SK-N-MC (cell line): ENCODE measurements at regions not wholly inside any gene's neighbourhood (a gene's known extent, or its start where the extent isn't known, plus 50 kb on each side); places are given as distances from the start of the nearest gene placed in this dataset.

Experiments used
- DNase-seq: peaks from one replicate; pipeline ENCODE4 v3.0.0-alpha.2; 2011; ENCODE audit warnings: low read depth, low spot score
- H3K27ac ChIP-seq: fragments of 200-600 bp; sonication (generic); 2 replicates; pipeline ENCODE4 v1.5.1; 2016; ENCODE audit warnings: mixed run types
- H3K36me3 ChIP-seq: fragments of 200-600 bp; sonication (generic); 2 replicates; pipeline ENCODE4 v1.6.1; 2017; ENCODE audit warnings: antibody characterized with exemption, low read length, mixed read lengths; ENCODE audit not compliant: insufficient read depth
- H3K4me3 ChIP-seq: fragments of 200-600 bp; sonication (generic); 2 replicates; pipeline ENCODE4 v1.5.1; 2016
- H3K9ac ChIP-seq: fragments of 200-600 bp; sonication (generic); 2 replicates; pipeline ENCODE4 v1.8.0; 2017; ENCODE audit warnings: mixed run types, mixed read lengths; ENCODE audit not compliant: insufficient read length
- H3K9me3 ChIP-seq: fragments of 200-600 bp; sonication (generic); 2 replicates; pipeline ENCODE4 v1.6.1; 2017; ENCODE audit warnings: low read depth, mild to moderate bottlenecking, antibody characterized with exemption, low read length, moderate library complexity, mixed read lengths
- EZH2 ChIP-seq: fragments of 200-600 bp; sonication (generic); IDR thresholded peaks from one replicate; pipeline ENCODE4 v1.6.1; 2017; ENCODE audit warnings: antibody characterized with exemption
- FOXP2 ChIP-seq: optimal IDR thresholded peaks from 2 replicates; pipeline ENCODE3; 2011; ENCODE audit warnings: mild to moderate bottlenecking, moderate library complexity; ENCODE audit not compliant: insufficient read depth; ENCODE audit errors: extremely low read length, control extremely low read depth
- POLR2AphosphoS5 ChIP-seq: IDR thresholded peaks from 2 replicates; pipeline ENCODE4 v1.6.1; 2012; ENCODE audit warnings: mild to moderate bottlenecking, low read depth, low read length, borderline replicate concordance

DNA sequence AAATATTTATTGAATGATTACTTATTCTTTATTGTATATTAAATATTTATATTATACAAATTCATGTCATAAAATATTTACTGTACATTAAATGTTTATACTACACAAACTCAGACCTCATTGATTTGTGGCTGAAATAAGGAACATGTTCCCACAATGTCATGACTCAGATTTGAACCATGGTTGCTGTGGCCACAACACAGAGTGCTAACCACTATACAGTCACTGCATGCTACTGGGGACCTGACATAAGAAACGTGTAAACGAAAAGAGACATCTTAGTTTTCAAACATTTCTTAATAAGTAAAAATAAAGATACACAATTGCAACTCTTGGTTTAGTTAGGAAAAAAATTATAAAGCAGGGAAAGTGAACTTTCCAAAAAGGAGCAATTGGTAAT lies 99.1 kb upstream of the AGTR1 start:
- Histone ChIP-seq H3K4me3 (no peak overlapping the region), H3K27ac (no peak overlapping the region), H3K36me3 (no peaks in the 10 kb centered on the region), H3K9ac (no peak overlapping the region), H3K9me3 (no peaks in the 10 kb centered on the region)
- TF ChIP-seq EZH2 (no peak), FOXP2 (no peak), POLR2AphosphoS5 (no peak)
- DNase-seq = no peak

DNA sequence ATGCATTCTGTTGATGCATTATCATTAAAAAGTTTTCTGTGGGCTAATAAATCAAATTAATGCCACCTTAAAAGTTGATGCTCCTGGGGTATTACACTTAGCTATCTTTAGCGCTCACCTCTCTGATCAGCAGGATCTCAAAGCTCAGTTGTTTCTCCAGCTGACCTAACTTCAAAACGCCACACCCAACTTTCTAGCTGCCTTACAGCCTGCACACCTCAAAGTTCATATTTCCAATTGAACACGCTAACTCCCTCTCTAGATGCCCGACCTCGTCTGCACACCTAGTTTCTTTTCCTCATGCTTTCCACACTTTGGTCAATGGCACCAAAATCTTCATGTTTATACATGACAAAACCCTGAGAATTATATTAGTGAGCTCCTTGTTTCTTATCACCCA lies 98.2 kb upstream of the AGTR1 start:
- no peaks in the 10 kb centered on the region for H3K9me3 ChIP-seq
- TF ChIP-seq FOXP2 (no peak), POLR2AphosphoS5 (no peak), EZH2 (no peak)
- no peak overlapping the region for H3K27ac ChIP-seq
- H3K9ac ChIP-seq = no peak overlapping the region
- no peak overlapping the region for H3K4me3 ChIP-seq
- H3K36me3 ChIP-seq = no peaks in the 10 kb centered on the region
- DNase-seq = no peak

DNA sequence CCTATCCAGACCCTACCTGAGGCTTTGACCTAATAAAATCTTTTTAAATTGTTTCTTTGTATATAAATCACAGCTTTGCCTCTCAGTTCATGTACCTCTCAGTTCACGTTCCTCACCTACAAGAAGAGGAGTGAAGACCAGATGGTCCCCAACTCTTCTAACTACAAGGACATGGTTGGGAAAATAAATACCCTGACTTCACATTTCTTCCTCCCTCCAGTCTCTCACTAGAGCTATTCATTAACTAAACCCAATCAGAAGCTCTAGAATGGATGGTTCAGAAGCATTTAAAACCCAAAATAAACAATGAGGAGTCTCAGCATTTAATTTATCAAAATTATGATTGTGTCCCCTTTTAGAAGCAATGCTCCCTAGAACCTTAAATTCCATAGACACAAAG lies 97.3 kb upstream of the AGTR1 start:
- DNase-seq = no peak
- no peaks in the 10 kb centered on the region for H3K9me3 ChIP-seq
- no peaks in the 10 kb centered on the region for H3K36me3 ChIP-seq
- no peak overlapping the region for H3K27ac ChIP-seq
- no peak overlapping the region for H3K4me3 ChIP-seq
- TF ChIP-seq EZH2 (no peak), POLR2AphosphoS5 (no peak), FOXP2 (no peak)
- no peak overlapping the region for H3K9ac ChIP-seq

DNA sequence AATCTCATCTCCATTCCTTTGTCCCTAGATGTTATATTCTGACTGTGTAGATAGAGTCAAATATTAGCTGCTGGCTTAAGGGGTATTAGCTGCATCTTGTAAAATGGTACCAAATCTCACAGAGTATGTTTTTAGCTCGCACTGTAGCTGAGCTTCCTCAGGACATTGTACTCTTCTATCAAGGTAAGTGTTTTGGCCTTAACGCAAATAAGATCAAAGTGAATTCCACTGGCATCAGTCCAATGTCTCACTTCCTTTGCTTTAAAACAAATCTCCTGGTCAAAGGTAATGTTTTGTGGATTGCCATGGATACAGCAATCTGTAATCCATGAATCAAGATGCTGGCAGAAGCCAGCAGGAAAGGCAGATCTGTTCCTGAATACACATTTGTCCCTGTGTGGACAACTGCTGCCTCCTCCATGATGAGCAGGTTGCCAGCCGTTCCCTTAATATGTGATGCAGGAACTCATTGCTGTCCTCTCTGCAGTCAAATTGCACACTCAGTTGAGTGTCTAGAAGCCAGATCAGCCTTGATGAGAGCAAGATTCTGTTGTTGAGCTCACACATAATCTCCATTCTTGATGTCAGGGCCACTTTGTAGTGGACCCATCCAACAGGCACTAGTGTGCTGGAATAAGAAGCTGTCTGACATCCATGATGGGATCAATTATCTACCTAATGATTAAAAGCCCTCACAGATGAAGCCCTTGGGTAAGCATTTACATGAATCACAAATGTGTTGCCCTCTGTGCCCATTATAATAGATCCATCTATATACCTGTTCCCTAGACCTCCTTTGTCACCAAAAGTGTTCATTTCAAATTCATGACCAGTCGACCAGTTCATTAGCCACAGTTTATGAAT lies 96.6 kb upstream of the AGTR1 start:
- no peak overlapping the region for H3K4me3 ChIP-seq
- no peak for DNase-seq
- no peak overlapping the region for H3K9ac ChIP-seq
- H3K36me3 ChIP-seq = no peaks in the 10 kb centered on the region
- no peaks in the 10 kb centered on the region for H3K9me3 ChIP-seq
- TF ChIP-seq FOXP2 (no peak), EZH2 (no peak), POLR2AphosphoS5 (no peak)
- H3K27ac ChIP-seq = no peak overlapping the region

DNA sequence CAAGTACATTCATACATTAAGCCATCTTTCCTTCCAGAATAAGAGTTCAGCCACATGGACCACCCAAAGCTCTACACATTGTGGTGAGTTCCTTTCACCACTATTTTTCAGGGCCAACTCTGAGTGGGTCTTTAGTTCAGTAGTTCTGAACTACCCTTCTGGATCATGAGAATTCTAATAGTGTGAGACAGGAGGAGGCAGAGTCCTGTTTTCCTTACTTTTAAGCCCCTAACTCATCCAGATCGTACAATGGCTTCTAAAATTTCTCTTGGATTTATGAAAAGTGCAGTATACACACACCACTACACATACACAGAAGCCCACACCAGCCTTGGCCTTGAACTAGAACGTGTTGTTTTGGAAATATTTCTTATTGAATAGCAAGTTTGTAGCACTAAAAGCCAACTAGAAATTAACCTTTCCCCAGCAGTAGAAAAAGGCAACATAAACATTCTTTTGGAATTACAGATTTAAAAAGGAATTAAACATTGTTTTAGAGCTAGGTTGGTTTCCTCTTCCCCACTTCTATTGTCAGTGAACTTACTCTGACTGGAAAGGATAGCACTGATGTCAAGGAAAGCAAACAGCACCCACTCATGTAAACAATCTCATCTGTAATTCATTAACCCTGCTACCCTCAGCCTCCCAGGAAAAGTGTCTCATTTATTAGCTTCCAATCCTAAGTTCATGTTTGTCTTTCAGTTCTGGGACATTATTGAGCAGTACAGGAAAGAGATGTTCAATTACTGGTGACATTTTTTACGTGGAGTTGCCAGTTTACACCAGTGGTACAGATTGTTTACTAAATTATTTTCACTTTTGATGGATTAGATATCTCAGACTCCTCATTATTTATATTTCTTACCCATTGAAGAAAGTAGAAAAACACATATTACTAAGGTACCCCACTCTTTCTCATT lies 95.7 kb upstream of the AGTR1 start:
- TF ChIP-seq POLR2AphosphoS5 (no peak), FOXP2 (no peak), EZH2 (no peak)
- Histone ChIP-seq H3K4me3 (no peak overlapping the region), H3K9ac (no peak overlapping the region), H3K27ac (no peak overlapping the region), H3K36me3 (no peaks in the 10 kb centered on the region), H3K9me3 (no peaks in the 10 kb centered on the region)
- DNase-seq = no peak

DNA sequence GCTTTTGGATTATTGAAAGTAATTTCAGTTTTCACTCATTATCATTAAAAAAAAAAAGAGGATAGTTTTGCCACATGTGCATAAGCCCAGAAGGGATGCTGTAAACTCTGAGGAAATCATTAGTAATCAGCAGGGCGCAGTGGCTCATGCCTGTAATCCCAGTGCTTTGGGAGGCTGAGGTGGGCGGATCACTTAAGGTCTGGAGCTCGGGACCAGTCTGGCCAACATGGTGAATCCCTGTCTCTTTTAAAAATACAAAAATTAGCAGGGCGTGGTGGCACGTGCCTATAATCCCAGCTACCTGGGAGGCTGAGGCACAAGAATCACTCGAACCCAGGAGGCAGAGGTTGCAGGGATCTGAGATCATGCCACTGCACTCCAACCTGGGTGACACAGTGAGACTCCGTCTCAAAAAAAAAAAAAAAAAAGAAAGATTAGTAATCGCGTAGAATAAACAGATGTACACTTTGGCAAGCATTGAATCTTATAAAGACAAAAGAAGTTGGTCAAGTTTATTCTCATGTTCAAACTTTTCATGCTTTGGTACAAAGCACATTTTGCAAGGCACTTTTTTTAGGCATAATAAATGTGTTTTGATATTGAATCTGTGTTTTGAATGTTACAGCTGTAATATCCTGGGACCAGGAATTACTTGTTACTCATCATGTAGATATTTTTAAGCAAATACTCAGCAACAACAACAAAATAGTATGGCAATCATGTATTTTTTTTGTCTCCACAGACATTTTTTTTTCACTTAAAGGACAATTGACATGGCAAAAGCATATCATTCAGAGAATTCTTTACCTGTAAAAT lies 93.2 kb upstream of the AGTR1 start:
- Histone ChIP-seq H3K9me3 (no peaks in the 10 kb centered on the region), H3K9ac (no peak overlapping the region), H3K27ac (no peak overlapping the region), H3K36me3 (no peaks in the 10 kb centered on the region), H3K4me3 (no peak overlapping the region)
- DNase-seq = no peak
- no peak for TF ChIP-seq POLR2AphosphoS5
- no peak for TF ChIP-seq FOXP2
- no peak for TF ChIP-seq EZH2

DNA sequence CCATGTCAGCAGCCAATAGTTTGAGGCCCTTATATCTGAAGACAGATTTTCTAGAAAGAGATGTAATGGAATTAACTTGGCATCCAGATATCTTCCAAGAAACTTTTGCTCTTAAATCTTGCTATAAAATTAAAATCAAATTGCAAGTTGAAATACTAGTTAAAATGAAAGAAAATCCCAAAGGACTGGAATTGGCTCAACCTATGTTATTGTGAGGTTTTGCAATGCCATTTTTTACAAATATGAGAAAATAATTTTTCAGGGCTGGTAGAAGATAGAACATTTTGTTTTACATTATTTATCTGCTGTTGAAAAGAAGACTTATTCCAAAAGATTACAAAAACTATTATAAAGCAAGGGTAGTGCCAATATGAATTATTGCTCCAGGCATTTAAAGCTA lies 92.2 kb upstream of the AGTR1 start:
- Histone ChIP-seq H3K36me3 (no peaks in the 10 kb centered on the region), H3K27ac (no peak overlapping the region), H3K9me3 (no peaks in the 10 kb centered on the region), H3K9ac (no peak overlapping the region), H3K4me3 (no peak overlapping the region)
- no peak for DNase-seq
- no peak for TF ChIP-seq FOXP2
- TF ChIP-seq EZH2 = no peak
- no peak for TF ChIP-seq POLR2AphosphoS5
